ENCODE measurements at regions not wholly inside any gene's neighbourhood (a gene's known extent, or its start where the extent isn't known, plus 50 kb on each side); places are given as distances from the start of the nearest gene placed in this dataset.
"Not testable (repeated sequence)": the region's sequence is repeated elsewhere in the genome, so short reads cannot be mapped to it uniquely, and the experiment has no call there.

- no peak for DNase-seq
These were observed 67.9 kb downstream of the TTLL2 start for GRCh38 chr6:167392631-167393316.

GRCh38 chr6:167393731-167394130 lies 68.8 kb downstream of the TTLL2 start:
- DNase-seq: no peak

GRCh38 chr6:167394339-167394738 lies 69.5 kb downstream of the TTLL2 start:
- peak in 2 of 56 donors; percentile 16 to 20 for DNase-seq

GRCh38 chr6:167394820-167395219 lies 69.9 kb downstream of the TTLL2 start:
- DNase-seq: no peak

- DNase-seq: no peak
These were observed 71.3 kb downstream of the TTLL2 start for GRCh38 chr6:167396068-167396658.

GRCh38 chr6:167396659-167397490 lies 72.0 kb downstream of the TTLL2 start:
- no peak for DNase-seq

- DNase-seq: no peak
These were observed 72.8 kb downstream of the TTLL2 start for GRCh38 chr6:167397712-167398111.

- DNase-seq: no peak
These were observed 73.5 kb downstream of the TTLL2 start for GRCh38 chr6:167398214-167399050.

GRCh38 chr6:167399051-167399387 lies 74.1 kb downstream of the TTLL2 start:
- no peak for DNase-seq

GRCh38 chr6:167399599-167399998 lies 74.7 kb downstream of the TTLL2 start:
- DNase-seq: no peak

GRCh38 chr6:167400482-167401138 lies 75.7 kb downstream of the TTLL2 start:
- DNase-seq: no peak

- DNase-seq: no peak
These were observed 76.8 kb downstream of the TTLL2 start for GRCh38 chr6:167401525-167402194.

- DNase-seq: no peak
These were observed 77.4 kb downstream of the TTLL2 start for GRCh38 chr6:167402195-167402686.

- DNase-seq: no peak
These were observed 78.5 kb downstream of the TTLL2 start for GRCh38 chr6:167403427-167403826.

GRCh38 chr6:167404385-167405049 lies 79.6 kb downstream of the TTLL2 start:
- DNase-seq: no peak

GRCh38 chr6:167405778-167406532 lies 81.1 kb downstream of the TTLL2 start:
- no peak for DNase-seq

- DNase-seq: not testable (repeated sequence)
These were observed 81.8 kb downstream of the TTLL2 start for GRCh38 chr6:167406533-167407238.

Measured in amygdala (tissue), 56 donors.